NCI-H748 (cell line): ENCODE measurements at regions not wholly inside any gene's neighbourhood (a gene's known extent, or its start where the extent isn't known, plus 50 kb on each side); places are given as distances from the start of the nearest gene placed in this dataset.

Experiments
- DNase-seq: peaks from one replicate; lab custom pipeline; 2025; ENCODE audit not compliant: unreplicated experiment; lab: John Stamatoyannopoulos, UW

GRCh38 chr5:74382987-74383593, 257.4 kb downstream of the ENC1 start:
- DNase-seq, result no peak

DNA sequence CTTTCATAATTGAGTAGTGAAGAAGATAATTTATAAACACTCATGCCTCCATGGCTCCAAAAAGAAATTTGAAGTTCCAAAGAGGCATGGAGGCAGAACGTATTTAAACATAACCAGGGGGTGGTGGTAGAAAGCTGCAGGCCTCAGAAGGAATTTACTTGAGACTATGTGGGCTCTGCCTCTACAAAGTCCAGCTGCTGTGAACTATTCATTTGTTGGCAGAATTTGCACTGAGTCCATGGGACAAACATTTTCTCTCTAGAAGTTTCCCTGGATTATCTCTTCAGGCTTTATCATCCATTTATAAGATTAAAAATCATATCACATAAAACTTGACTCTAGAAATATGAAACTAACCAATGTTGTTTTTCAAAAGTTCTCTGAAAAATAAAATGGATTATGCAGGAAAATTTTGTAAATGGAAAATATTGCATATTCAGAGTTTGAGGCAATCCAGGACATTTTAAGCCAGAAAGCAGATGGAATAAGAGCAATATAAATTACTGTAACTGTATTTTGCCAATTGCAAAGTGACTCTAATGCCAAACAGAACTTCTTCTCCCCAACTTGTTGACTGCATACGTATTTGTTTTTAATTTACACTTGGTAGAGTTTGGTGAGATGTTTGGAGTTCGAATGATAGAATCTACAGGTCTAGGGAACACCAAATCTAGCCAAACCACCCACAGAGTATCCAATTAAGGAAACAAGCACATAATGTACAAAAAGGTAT, 258.2 kb downstream of the ENC1 start:
- DNase-seq, result no peak

DNA sequence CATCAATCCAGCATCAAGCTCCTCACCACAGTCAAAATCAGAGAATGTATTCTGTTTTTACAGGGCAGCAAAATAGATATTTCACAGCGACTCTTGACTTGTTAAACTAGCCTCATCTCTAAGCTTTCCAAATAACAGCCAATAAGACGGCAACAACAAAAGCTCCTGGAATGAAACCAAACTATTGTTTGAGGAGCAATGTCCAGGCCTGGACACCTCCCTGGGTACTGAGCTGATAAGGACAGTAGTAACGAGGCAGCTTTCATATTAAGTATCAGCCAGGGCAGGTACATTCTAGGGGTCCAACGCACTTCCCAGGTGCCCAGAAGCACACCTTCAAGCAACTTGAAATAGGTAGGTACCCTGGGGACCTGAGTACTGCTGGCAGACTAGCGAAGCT, 260.3 kb downstream of the ENC1 start:
- DNase-seq, result no peak

DNA sequence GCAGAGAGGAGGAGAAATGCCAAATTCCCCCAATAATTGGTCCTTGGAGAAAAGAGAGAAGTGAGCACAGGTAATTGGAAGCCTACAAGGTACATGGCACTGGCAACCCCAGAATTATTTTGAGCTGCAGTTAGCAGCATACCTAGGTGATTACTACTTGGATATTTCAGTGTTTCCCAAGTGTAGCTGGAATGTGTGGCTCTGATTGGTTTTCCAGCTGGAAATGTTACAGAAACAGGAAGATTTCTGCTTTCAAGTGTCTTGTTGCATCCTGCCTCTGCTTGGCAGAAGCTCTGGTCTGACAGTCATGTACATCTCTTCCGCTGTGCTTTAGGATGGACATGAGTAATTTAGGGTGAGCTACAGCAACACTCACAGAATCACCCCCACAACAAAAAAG, 262.1 kb downstream of the ENC1 start:
- DNase-seq, result no peak

GRCh38 chr5:74376187-74376586, 264.3 kb downstream of the ENC1 start:
- no peak for DNase-seq

DNA sequence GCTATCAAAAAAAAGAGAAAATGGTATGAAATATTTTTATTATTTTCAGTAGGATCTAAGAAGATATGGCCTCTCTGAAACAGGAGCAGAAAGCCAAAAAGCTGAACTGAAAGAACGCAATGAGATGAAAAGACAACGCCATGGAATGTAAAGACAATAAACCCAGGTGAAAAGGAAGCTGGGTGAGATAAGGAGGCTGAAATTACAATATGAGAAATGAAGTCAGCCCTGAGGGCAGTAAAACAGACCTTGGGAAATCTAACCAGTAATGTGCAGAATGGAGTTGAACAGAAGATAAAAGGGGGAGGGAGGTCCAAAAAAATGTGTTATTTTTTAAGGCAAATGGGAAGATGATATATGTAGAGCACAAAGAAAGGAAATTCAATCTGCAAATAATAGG, 265.3 kb downstream of the ENC1 start:
- no peak for DNase-seq

DNA sequence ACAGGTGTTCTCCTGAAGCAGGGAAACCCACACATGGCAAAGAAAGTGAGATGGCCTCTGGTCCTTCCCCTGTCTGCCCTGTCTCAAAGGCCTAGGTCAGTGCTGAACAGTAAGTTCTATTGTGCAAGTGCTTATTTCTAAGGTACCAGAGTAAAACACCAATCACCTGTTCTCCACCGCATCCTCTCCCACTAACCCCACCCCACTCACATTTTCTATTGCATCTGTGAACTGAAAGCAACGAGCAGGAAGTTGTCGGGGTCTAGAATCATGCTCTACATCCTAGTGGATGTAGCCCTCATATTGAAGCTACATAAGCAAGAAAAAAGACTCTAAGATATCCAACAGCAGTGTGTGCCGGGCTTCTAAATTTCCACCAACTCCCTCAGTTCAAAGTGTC, 265.9 kb downstream of the ENC1 start:
- no peak for DNase-seq

DNA sequence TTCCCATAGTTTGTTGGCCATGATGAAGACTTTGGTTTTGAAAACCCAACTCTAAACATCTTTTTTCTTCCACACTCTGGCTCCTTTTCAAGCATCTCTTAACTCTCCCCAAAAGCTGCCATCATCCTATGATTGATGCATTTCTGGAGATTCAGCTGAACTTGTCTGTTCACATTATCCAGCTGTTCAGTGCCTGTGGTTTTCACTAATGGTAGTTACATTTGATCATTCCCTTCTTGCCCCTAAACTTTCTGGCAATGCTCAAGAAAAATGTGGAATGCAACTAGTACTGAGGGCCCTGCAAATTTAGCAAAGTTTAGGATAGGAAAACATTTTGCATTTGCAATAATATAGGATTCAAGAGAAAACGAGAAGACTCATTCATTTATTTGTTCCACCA, 267.5 kb downstream of the ENC1 start:
- DNase-seq, result no peak

DNA sequence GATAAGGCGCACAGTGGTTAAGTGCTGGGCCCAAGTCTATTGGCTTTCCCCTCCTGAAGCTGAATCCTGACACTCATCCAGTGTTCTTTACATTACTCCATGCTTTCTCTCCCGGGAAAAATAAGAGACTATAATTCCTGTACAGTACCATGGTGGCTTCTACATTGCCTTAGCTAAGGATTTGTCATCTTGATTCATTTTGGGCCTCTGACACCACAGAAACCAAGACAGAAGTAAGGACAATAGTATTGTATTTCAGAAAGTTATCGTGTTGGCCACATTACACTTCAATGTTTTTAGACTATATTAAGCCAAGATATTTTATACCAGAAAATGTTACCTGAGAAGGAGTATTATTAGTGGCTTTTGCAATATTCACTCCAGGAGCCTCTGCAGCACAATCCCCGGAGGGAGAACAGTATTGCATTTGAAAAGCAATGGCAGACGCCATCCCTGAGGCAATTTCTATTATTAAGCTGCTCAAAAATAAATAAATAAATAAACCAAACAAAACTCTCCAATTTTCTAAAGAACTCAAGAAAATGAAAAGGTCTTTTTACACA, 267.9 kb downstream of the ENC1 start:
- DNase-seq, result no peak

GRCh38 chr5:74372051-74372450, 268.5 kb downstream of the ENC1 start:
- DNase-seq, result no peak

GRCh38 chr5:74371621-74372020, 268.9 kb downstream of the ENC1 start:
- DNase-seq, result no peak

- no peak for DNase-seq
These were observed 270.4 kb downstream of the ENC1 start for GRCh38 chr5:74370168-74370567.

- DNase-seq, result no peak
These were observed 271.4 kb downstream of the ENC1 start for GRCh38 chr5:74369173-74369572.

- DNase-seq, result no peak
These were observed 272.6 kb downstream of the ENC1 start for GRCh38 chr5:74367934-74368333.

DNA sequence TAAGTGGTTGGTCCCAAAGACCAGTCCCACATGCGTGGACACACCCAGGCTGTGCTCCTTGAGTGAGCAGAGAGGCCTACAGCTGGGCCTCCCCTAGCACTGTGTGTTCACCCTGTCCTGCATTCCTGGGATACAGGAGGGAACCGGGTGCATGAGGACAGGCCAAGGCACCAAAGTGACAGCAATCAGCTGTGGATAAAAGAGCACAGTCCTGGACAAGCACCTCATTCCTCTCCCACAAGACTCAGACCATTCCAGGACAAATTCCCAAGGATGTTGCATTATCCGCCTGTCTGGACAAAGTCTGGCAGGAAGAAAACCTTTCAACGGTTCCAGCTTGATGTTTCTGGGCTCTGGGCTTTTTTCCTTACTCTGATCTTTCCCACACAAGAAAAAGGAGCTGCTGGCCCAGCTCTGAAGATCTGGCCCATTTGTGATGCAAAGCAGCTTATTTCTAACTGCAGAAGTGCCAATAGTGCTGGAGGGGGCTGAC, 273.2 kb downstream of the ENC1 start:
- no peak for DNase-seq

DNA sequence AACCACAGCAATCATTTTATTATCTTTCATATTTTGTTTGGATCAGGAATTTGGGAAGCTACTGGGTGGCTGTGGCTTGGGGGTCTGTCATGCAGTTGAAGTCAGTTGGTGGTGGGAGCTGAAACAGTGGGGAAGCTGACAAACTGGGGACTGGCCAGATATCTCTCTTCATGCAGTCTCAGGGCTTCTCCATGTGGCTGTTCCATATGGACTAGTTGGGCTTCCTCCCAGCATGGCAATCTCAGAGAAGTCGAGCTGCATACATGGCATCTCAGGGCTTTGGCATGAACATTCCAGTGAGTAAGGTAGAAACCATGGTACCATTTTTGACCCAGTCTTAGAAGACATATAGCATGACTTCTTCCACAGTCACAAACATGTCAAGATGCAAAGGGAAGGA, 274.8 kb downstream of the ENC1 start:
- no peak for DNase-seq

- no peak for DNase-seq
These were observed 276.0 kb downstream of the ENC1 start for GRCh38 chr5:74364507-74364906.

DNA sequence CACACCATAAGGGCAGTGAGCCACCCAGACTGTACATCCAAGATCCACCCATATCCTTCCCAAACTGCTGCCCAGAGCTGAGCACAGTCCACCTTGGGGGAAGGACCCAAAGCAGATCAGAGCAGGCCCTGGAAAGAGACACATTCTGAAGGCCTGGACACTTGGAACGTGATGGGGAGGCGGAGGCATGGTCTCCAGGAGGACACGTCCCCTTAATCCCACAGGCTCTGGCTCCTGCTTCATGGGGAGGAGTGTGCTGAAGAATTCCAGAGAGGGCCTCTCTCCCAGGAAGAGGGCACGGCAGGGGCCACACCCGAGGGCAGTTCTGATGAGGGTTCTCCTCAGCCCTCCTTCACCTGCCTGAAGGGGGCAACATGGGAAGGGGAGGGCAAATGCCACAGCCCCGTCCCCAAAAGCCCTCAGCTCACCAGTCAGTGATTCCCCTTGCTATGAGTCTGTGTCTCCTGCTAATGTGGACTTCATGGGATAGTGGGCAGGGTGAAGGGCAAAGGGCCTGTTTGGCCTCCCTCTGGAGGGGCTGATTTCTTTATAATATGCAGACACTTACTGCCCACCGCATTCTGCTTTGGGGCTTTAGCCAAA, 276.8 kb downstream of the ENC1 start:
- no peak for DNase-seq

DNA sequence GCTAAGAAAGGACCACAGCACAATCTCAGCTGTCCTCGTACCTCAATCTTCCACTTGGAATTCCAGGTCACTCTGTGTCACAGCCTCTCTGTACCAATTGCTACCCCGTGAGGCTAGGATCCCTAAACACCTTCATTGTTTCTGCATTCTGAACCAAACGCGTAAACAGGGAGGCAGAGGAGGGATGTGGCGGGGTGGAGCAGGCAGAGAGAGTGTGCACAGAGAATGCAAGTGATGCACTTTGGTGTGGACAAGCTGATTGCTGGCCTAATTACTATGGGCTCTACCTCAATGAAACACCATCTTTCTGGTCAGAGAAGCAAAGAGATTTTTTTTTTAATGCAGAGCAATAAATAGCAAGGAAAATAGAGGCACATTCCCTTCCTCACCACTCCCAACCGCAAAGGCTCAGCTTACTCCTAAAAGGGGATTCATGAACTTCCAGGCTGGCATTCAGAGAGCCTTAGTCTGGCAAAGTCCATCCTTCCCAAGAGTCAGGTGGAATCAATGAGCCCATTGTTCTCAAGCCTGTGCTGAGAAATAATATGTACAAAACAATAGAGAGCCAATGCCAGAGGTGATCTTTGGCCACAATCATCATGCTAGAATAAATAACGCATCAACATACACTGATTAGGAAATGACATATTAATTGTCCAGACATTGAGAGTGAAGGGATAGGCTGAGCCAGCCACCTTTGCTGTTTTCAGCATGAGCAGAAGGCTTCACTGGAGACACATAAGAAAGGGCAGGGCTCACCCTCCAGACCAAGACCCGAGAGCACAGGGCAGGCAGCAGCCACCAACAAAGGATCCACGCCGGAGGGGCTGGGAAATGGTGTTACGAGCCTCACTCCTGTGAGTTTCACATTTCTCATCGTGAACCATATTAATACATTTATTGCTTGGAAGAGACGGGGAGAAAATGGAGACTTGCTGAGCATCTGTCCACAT, 278.8 kb downstream of the ENC1 start:
- DNase-seq, result peak; percentile 72

DNA sequence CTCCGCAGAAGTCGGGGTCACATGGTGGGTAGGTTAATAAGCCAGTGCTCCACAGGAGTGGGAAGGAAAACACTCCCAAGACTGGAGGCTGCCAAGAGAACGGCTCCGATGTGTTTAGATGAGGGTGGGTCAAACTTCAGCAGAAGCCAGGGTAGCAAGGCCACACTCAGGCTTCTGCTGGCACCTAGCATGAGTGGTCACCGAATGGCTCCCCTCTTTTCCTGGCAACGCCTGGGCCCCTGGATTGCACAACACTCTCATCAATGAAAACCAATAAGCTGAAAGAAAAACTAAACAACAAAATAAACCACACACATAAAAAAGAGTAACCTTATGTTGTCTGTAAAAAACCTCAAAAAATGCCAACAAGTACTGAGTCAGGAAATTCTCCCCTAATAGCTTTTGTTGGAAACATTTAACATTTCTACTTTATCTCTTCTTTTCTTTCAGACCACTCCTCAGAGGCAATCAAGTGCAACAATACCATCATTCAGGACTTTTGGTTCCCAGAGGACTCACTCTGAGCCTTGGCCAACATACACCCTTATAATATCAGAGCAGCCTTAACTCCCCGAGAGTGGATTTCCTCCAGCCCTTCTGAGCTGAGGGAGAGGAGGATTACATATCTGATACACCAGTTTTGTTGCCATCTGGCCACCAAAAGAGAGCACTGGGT, 279.9 kb downstream of the ENC1 start:
- DNase-seq, result no peak
